Tibial nerve (tissue), 3 donors: ENCODE measurements at regions not wholly inside any gene's neighbourhood (a gene's known extent, or its start where the extent isn't known, plus 50 kb on each side); places are given as distances from the start of the nearest gene placed in this dataset.

Source experiments
- CTCF ChIP-seq, 5 experiments: fragments of 200-600 bp in 3 of 5; fragments of 450-650 bp in 2 of 5; sonication (generic) in 3 of 5; IDR thresholded peaks; one replicate each; pipeline ENCODE4 v1.5.1; 2016 to 2019; ENCODE audit warnings: antibody characterized with exemption in 5 of 5, mild to moderate bottlenecking in 3 of 5, moderate library complexity in 2 of 5
- POLR2A ChIP-seq, 2 donors: fragments of 450-650 bp; IDR thresholded peaks; one replicate each; pipeline ENCODE4 v1.6.1; 2017; ENCODE audit warnings: antibody characterized with exemption in 2 of 2, mild to moderate bottlenecking in 2 of 2, moderate library complexity in 2 of 2

- TF ChIP-seq CTCF (IDR thresholded peaks at IDR 0.05) (no peak), POLR2A (IDR thresholded peaks at IDR 0.05) (no peak)
These were observed 164.9 kb upstream of the BMP4 start for GRCh38 chr14:54121466-54122027.
